HG02884 (cell line): ENCODE measurements at regions not wholly inside any gene's neighbourhood (a gene's known extent, or its start where the extent isn't known, plus 50 kb on each side); places are given as distances from the start of the nearest gene placed in this dataset.

Experiments used
- ATAC-seq: cut with Tn5 transposase; IDR thresholded peaks from one replicate; pipeline ENCODE4 v1.9.1; 2021; ENCODE audit warnings: mild to moderate bottlenecking, moderate library complexity; ENCODE audit not compliant: unreplicated experiment

DNA sequence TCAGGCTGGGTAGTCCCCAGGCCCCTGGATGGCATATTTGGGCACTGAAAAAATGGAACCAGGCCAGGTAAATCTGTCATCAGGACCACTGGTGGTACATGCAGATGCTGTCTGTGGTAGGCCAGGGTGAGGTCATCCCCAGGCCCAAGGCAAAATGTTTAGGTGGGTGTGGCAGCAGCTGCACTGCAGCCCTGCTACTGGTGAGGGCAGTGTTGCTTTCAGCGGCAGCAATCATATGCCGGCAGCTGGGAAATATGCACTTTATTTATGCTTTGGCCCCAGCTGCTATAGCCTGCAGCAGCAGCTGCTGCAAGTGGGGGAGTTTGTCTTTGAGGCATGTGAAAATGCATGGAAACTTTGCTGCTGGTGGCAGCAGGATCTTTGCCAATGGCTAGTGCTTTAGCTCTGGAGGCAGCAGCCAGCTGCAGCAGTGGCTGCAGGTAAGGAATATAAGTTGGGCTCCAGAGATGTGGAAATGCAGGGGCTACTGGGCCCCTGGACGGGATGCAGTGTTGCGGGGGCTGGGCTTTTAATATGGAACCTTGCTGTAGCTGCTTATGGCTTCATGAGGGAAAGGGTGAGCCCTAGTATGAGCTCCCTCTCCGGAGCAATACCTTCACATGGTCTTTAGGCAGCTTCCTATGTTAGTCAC lies 365.7 kb upstream of the CADM1 start:
- ATAC-seq, result peak; percentile 64

- no peak for ATAC-seq
Observed at GRCh38 chr11:115869131-115869530, 364.9 kb upstream of the CADM1 start.

- ATAC-seq, result no peak
Observed at GRCh38 chr11:115860246-115860645, 356.0 kb upstream of the CADM1 start.

DNA sequence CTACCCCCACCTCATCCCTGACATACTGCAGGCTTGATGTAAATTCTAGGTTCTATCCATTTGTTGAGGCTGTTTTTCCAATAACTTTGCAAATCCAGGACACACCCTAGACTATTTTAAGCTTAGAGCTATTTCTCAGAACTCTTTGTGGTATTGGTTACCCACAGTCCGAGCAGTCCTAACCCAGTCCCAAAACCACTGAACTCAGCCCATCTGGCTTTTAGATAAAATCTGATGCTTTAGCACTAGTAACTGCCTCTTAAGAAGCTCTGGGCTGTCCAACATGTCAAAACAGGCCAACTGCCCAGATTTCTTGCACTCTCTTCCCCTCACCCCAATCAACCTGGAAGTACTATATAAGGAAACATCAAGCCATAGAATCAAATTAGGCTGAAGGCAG lies 344.4 kb upstream of the CADM1 start:
- ATAC-seq, result no peak

GRCh38 chr11:115848080-115848479 lies 343.9 kb upstream of the CADM1 start:
- ATAC-seq, result no peak

DNA sequence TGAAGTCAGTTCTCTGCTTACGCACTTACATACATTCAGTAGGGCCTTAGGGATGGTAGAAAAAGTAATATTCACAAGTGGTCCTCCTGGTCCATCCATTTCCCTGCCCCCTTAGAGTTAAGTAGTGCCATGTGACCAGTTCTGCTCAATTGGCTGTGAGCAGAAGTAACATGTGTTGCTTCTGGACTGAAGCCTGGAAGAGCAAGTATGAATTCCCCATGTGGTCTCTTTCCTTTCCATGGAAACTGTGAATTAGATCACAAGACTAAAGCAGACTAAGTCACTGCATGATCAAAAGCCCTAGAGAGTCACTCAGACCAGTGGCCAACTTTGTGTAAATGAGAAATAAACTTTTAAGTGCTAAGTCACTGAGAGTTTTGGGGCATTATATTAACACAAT lies 341.7 kb upstream of the CADM1 start:
- no peak for ATAC-seq

DNA sequence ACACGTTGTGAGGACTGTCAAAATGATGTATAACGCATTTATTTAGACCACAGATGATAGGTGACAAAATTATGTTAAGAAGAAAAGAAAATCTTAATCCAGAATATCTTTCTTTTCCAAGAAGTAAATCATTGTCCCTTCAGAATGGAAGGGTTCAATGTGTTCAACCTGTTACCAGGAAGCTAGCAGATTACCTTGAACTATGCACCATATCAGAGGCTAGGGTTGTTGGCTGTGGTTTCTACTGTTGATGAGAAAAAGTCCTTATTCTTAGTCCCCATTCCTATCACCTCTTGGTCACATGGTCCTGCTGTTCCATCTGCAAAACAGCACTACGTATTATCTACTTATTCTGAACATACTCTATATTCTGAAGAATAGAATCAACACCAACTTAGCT lies 339.5 kb upstream of the CADM1 start:
- no peak for ATAC-seq

- no peak for ATAC-seq
Observed at GRCh38 chr11:115843111-115843510, 338.9 kb upstream of the CADM1 start.

DNA sequence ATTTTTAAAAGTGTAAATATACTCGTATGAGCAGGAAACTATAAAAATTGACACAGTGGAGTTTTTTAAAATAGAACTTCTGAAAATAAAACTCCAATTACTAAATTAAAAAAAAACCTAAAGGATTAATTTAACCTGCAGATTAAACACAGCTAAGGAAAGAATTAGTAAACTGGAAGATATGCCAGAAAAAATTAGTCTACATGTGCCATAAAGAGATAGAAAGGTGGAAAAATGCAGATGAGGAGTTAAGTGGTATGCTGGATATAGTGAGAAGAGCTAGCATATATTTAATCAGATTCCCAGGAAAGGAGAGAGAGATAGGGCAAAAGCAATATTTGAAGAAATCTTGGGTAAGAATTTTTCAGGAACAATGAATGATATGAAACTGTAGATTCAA lies 315.8 kb upstream of the CADM1 start:
- ATAC-seq, result no peak

DNA sequence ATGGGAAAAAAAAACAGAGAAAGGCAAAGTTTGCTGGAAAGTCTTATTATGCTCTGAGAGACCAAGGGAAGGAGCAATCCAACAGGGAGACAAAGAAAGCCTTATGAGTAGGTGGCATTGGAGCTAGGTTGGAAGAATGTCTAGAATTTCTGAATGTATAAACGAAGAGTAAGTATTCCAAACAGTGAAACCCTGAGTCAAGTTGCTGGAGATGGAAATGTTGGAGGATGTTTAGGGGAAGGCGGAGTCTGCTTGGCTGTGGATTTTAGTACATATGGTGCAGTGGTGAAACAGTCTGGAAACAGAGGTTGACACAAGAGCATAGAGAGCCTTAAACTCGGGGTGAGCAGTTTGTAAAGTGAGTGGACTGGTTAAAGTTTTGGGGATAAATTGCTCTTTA lies 314.8 kb upstream of the CADM1 start:
- ATAC-seq, result no peak

GRCh38 chr11:115817844-115818468 lies 313.7 kb upstream of the CADM1 start:
- no peak for ATAC-seq

- ATAC-seq, result no peak
Observed at GRCh38 chr11:115808351-115808940, 304.2 kb upstream of the CADM1 start.

- no peak for ATAC-seq
Observed at GRCh38 chr11:115806056-115806455, 301.8 kb upstream of the CADM1 start.

DNA sequence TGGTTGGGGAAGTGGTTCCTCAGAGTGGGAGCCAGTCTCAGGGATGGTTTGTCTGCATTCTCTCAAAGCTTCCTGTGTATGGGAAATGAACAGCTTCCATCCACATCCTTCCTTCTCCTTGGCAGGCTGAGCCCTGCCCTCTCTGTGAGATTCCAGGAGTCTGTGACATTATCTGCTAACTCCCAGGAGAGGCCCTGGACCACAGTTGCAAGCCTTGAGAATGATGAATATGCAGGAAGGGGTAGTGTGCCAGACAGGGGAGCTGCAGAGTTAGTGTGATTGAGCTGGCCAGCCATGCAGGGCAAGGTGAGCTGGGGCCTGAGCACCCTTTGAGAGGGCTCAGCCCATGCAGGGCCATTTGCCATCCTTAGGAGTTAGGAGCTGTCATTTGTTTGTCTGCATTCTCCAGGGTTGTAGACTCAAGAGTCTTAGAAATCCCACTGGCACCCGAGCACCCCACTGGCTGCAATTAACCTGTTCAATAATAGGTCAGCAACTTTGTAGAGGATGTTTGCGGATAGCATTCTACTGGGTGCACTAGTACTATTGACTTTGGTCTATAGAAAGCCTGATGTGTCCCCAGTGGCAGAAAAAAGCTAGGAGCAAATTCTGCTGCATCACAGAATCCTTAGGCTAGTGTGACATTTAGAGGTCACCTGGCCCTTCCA lies 299.0 kb upstream of the CADM1 start:
- ATAC-seq, result no peak

DNA sequence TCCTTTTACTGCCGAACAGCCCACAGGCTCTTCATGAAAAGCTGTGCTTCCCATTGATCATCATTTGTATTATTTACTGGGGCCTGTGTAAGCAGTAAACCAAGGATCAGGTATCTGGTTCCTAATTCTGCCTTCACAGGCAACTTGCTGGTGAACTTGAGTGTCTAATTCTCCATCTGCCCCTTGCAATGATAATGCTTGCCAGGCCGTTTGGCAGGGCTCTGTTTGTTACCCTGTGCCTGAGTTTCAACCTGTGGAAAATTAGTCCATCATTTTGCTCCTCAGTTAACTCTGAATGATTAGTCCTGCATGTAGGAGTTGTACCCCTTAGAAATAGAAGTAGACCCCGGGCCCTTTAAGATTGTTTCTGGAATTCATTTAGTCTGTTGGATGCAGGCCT lies 298.4 kb upstream of the CADM1 start:
- ATAC-seq, result no peak

- no peak for ATAC-seq
Observed at GRCh38 chr11:115792903-115793302, 288.7 kb upstream of the CADM1 start.

GRCh38 chr11:115787302-115787701 lies 283.1 kb upstream of the CADM1 start:
- ATAC-seq, result no peak

DNA sequence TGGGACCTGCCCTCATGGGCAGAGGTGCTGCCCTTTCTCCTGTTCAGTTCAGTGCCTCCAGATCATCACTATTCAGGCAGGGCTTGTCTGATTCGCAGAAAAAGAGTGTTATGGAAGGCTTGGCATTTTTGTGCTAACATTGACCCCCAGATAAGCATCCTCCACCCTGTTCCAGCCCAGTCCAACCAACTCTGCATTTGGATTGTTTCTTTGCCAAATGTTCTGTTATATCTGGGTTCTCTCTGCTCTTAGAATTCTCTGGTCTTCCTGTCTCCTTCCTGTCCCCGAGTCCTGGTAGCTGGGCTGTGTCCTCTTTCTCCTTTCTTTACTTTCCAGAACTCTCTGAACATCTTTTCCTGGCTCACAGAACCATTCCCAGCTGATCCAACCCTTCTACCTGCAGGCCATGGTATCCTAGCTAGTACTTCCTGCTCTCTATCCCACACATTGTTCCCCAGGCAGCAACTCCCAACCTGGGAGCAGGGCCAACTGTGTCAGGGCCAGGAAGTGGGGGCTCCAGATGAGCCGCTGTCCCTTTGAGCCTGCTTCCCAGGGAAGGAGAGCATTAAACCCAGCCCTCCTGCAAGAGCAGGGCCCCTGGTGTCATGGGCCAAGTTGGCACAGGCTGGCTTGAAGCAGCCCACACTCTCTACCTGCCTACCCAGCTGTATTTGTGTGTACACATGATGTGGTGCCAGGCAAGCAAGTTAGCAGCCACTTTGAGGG lies 280.7 kb upstream of the CADM1 start:
- no peak for ATAC-seq

DNA sequence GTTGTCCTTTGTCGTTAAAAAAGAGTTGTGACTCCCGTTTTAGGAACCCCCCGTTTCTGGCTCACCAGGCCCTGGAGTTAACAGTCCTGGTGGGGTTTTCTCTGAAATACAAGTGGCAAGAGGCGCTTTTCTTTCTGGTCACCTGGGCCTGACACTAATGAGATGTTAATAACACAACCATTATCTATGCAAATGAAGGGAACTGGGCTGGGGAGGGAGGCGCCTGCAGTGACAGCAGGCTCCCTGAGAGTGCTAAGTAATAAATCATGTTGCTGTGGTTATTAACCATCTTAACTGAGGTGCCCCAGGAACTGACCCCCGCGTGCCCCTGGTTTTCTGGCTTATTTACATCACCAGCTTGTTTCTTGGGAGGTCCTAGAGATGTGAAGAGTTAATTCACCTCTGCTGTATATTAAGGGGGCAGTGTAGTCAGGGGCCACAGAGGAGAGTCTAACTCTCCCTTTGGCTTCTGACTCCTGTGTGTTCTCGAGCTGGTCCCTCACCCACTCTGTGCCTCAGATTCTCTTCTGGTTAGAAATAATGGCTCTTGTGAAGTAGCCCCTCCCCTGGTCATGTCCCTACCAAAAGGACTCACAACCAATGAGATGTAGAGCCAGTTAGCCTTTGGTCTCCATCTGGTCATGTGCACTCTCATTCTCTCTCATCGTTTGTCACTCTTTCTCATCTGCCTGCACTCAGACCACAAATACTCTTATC lies 276.6 kb upstream of the CADM1 start:
- ATAC-seq, result no peak

GRCh38 chr11:115778928-115779650 lies 274.9 kb upstream of the CADM1 start:
- peak; percentile 57 for ATAC-seq
